A549 (cell line): ENCODE measurements at regions not wholly inside any gene's neighbourhood (a gene's known extent, or its start where the extent isn't known, plus 50 kb on each side); places are given as distances from the start of the nearest gene placed in this dataset.

Experiments used
- ATAC-seq, 2 experiments: fragments of 200-7000 bp in 1 of 2; fragments of >200 bp in 1 of 2; cut with Nextera tagmentation in 1 of 2; cut with Tn5 transposase in 1 of 2; 3 replicates each; pipeline versions ENCODE4 v1.8.0 to v1.9.1; 2018 to 2020; ENCODE audit warnings: mild to moderate bottlenecking in 1 of 2, moderate library complexity in 1 of 2
- CTCF ChIA-PET: fragments of 300-600 bp; sonication (Branson Sonifier 250); formaldehyde crosslinking; extraction: SDS; loops from one replicate; lab custom pipeline; 2021; ENCODE audit warnings: antibody characterized with exemption, inconsistent platforms; lab: Yijun Ruan, JAX
- POLR2A ChIA-PET: fragments of 350-600 bp; formaldehyde crosslinking; extraction: SDS; loops from one replicate; lab custom pipeline; 2021; ENCODE audit warnings: antibody characterized with exemption, inconsistent platforms; lab: Yijun Ruan, JAX
- DNase-seq, 2 experiments: peaks; one replicate each; pipeline versions ENCODE4 v3.0.0 to v3.0.0-alpha.2; 2011 to 2016; ENCODE audit warnings: low read depth in 1 of 2, low spot score in 1 of 2
- FAIRE-seq: peaks from 2 replicates; lab custom pipeline; 2011; peaks lifted over from hg19 to GRCh38; lab: Jason Lieb, UNC
- H3K27ac ChIP-seq, 2 experiments: fragments of >200 bp; sonication (Bioruptor Twin); formaldehyde crosslinking; 3 replicates each; pipeline ENCODE4 v1.5.1; 2016 to 2017
- H3K4me1 ChIP-seq: fragments of >200 bp; sonication (Bioruptor Twin); formaldehyde crosslinking; 3 replicates; pipeline ENCODE4 v1.6.1; 2016
- H3K4me2 ChIP-seq: fragments of >200 bp; sonication (Bioruptor Twin); formaldehyde crosslinking; 3 replicates; pipeline ENCODE4 v1.6.1; 2016
- H3K4me3 ChIP-seq: fragments of >200 bp; sonication (Bioruptor Twin); formaldehyde crosslinking; 3 replicates; pipeline ENCODE4 v1.5.1; 2016
- H3K9me3 ChIP-seq: fragments of >200 bp; sonication (Bioruptor Twin); formaldehyde crosslinking; 3 replicates; pipeline ENCODE4 v1.6.1; 2016
- BHLHE40 ChIP-seq: IDR thresholded peaks from 2 replicates; pipeline ENCODE4 v1.6.1; 2012; ENCODE audit warnings: low read depth, low read length, inconsistent platforms
- CBX8 ChIP-seq: fragments of 200-600 bp; sonication (generic); IDR thresholded peaks from 2 replicates; pipeline ENCODE4 v1.6.1; 2016
- CHD2 ChIP-seq: fragments of 150-350 bp; IDR thresholded peaks from 2 replicates; pipeline ENCODE4 v1.6.1; 2014; ENCODE audit warnings: low read length; ENCODE audit not compliant: partially characterized antibody
- CHD4 ChIP-seq: fragments of 200-600 bp; sonication (generic); IDR thresholded peaks from 2 replicates; pipeline ENCODE4 v1.6.1; 2016; ENCODE audit warnings: antibody characterized with exemption, mild to moderate bottlenecking, borderline replicate concordance
- EHF ChIP-seq: fragments of 250-450 bp; sonication (Bioruptor Pico); IDR thresholded peaks from 2 replicates; pipeline ENCODE4 v1.5.0; 2020; ENCODE audit warnings: mild to moderate bottlenecking
- FOSB ChIP-seq: fragments of 250-450 bp; sonication (Bioruptor Pico); IDR thresholded peaks from 2 replicates; pipeline ENCODE4 v1.5.0; 2020; ENCODE audit warnings: mild to moderate bottlenecking, moderate library complexity
- FOSL2 ChIP-seq, 2 experiments: fragments of 450-650 bp in 1 of 2; fragments of >200 bp in 1 of 2; sonication (Bioruptor Twin) in 1 of 2; formaldehyde crosslinking; IDR thresholded peaks; 2 replicates each; pipeline versions ENCODE4 v1.5.0 to v1.6.1; 2016 to 2020; ENCODE audit warnings: mild to moderate bottlenecking in 1 of 2, moderate library complexity in 1 of 2
- FOXS1 ChIP-seq: fragments of 250-450 bp; sonication (Bioruptor Pico); IDR thresholded peaks from 2 replicates; pipeline ENCODE4 v1.5.0; 2020; ENCODE audit warnings: mild to moderate bottlenecking, moderate library complexity
- HES2 ChIP-seq: fragments of >200 bp; sonication (Bioruptor Twin); formaldehyde crosslinking; IDR thresholded peaks from 2 replicates; pipeline ENCODE4 v1.6.1; 2016
- HOXA7 ChIP-seq: fragments of 250-450 bp; sonication (Bioruptor Pico); IDR thresholded peaks from 2 replicates; pipeline ENCODE4 v1.5.0; 2020; ENCODE audit warnings: mild to moderate bottlenecking, moderate library complexity
- HOXB5 ChIP-seq: fragments of 250-450 bp; sonication (Bioruptor Pico); IDR thresholded peaks from 2 replicates; pipeline ENCODE4 v1.5.0; 2020; ENCODE audit warnings: mild to moderate bottlenecking, moderate library complexity
- JUN ChIP-seq, 2 experiments: fragments of >200 bp; sonication (Bioruptor Twin); formaldehyde crosslinking; IDR thresholded peaks; 2 replicates in 1 of 2; 3 replicates in 1 of 2; pipeline ENCODE4 v1.6.1; 2016 to 2017
- JUNB ChIP-seq: fragments of >200 bp; sonication (Bioruptor Twin); formaldehyde crosslinking; IDR thresholded peaks from 2 replicates; pipeline ENCODE4 v1.6.1; 2016
- KDM1A ChIP-seq: fragments of 200-600 bp; sonication (generic); IDR thresholded peaks from 2 replicates; pipeline ENCODE4 v1.6.1; 2016; ENCODE audit warnings: low read depth, mild to moderate bottlenecking
- MAFK ChIP-seq: fragments of 450-650 bp; IDR thresholded peaks from 2 replicates; pipeline ENCODE4 v1.6.1; 2014; ENCODE audit not compliant: partially characterized antibody
- MAX ChIP-seq: IDR thresholded peaks from 2 replicates; pipeline ENCODE4 v1.6.1; 2012
- MAZ ChIP-seq: fragments of 150-350 bp; IDR thresholded peaks from 2 replicates; pipeline ENCODE4 v1.6.1; 2014; ENCODE audit warnings: antibody characterized with exemption, low read depth, low read length, borderline replicate concordance
- NFE2L2 ChIP-seq: fragments of 150-350 bp; conservative IDR thresholded peaks from 2 replicates; pipeline ENCODE4 v1.6.1; 2014; ENCODE audit warnings: low read length
- NR3C1 ChIP-seq: fragments of >200 bp; sonication (Bioruptor Twin); formaldehyde crosslinking; IDR thresholded peaks from 3 replicates; pipeline ENCODE4 v1.6.1; 2017
- PBX3 ChIP-seq: IDR thresholded peaks from 2 replicates; pipeline ENCODE4 v1.6.1; 2012
- POLR2A ChIP-seq: IDR thresholded peaks from 2 replicates; pipeline ENCODE4 v1.6.1; 2012; ENCODE audit warnings: mild to moderate bottlenecking, low read length
- POLR2AphosphoS2 ChIP-seq: conservative IDR thresholded peaks from 2 replicates; pipeline ENCODE4 v1.6.1; 2012; ENCODE audit warnings: low read length, improper control_type of control experiment, inconsistent platforms
- RAD21 ChIP-seq, 2 experiments: fragments of >200 bp in 1 of 2; sonication (Bioruptor Twin) in 1 of 2; formaldehyde crosslinking in 1 of 2; IDR thresholded peaks in 1 of 2; conservative IDR thresholded peaks in 1 of 2; 2 replicates in 1 of 2; 3 replicates in 1 of 2; pipeline ENCODE4 v1.6.1; 2012 to 2018; ENCODE audit warnings: inconsistent platforms in 1 of 2
- RFX5 ChIP-seq: fragments of 450-650 bp; IDR thresholded peaks from 2 replicates; pipeline ENCODE4 v1.7.1; 2014; ENCODE audit warnings: antibody characterized with exemption, mild to moderate bottlenecking, moderate library complexity
- TFCP2L1 ChIP-seq: fragments of 250-450 bp; sonication (Bioruptor Pico); IDR thresholded peaks from 2 replicates; pipeline ENCODE4 v1.5.0; 2021; ENCODE audit warnings: mild to moderate bottlenecking
- ZC3H11A ChIP-seq: fragments of 450-650 bp; IDR thresholded peaks from 2 replicates; pipeline ENCODE4 v1.6.1; 2014; ENCODE audit warnings: antibody characterized with exemption, mild to moderate bottlenecking
- ZFP36 ChIP-seq: fragments of 450-650 bp; IDR thresholded peaks from 2 replicates; pipeline ENCODE4 v1.6.1; 2014; ENCODE audit warnings: borderline replicate concordance; ENCODE audit not compliant: partially characterized antibody
- WGBS: methylation state at CpG from one replicate; pipeline ENCODE4 v1.1.6; 2017; ENCODE audit errors: missing lambda C conversion rate; 5-methylcytosine and 5-hydroxymethylcytosine counted together

GRCh38 chr6:14671937-14672336 is 554.4 kb downstream of the CD83 start (continued):
- TF ChIP-seq TFCP2L1 (CRISPR knock-in tag): no peak
- no peak for TF ChIP-seq HES2
- no peak for TF ChIP-seq ZFP36

DNA sequence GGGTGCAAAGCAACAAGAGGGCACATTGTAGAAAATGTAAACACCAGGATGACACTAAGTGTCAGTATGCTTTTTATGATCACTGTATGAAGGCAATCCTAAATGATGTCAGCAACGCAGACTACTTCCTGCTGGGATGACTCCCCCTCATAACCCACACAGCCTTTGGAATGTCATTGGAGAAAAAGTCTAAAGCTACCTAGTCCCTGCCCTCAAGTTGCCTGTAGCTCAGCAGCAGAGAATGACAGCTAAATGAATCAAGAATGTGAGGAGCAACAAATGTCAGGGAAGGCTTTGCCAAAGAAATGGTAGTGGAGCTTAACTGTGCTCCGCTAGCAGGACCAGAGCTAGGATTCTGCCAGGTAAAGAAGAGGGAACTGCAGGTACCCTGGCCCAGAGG is 555.6 kb downstream of the CD83 start:
- ATAC-seq: no peak
- WGBS: 69% methylated on average over 2 of the region's 2 CpGs
- FAIRE-seq: no peak

GRCh38 chr6:14674458-14674857 is 556.9 kb downstream of the CD83 start:
- ATAC-seq (no peak), FAIRE-seq (no peak), DNase-seq (no peak)
- Histone ChIP-seq H3K4me2 (no peak overlapping the region), H3K9me3 (no peaks in the 10 kb centered on the region), H3K4me3 (no peak overlapping the region), H3K4me1 (peaks cover 7% of the 10 kb centered on the region; the same call in 1 of the 3 replicates), H3K27ac (no peak overlapping the region)
- 83% methylated on average over 4 of the region's 4 CpGs for WGBS
- POLR2A ChIA-PET: no interaction called here
- TF ChIP-seq JUNB: no peak
- no peak for TF ChIP-seq POLR2A
- TF ChIP-seq FOXS1 (CRISPR knock-in tag): no peak
- TF ChIP-seq HOXB5 (CRISPR knock-in tag): no peak
- no peak for TF ChIP-seq KDM1A
- TF ChIP-seq MAZ: no peak
- TF ChIP-seq CBX8: no peak
- no peak for TF ChIP-seq HOXA7 (CRISPR knock-in tag)
- TF ChIP-seq TFCP2L1 (CRISPR knock-in tag): no peak
- TF ChIP-seq CHD2: no peak
- CTCF ChIA-PET: no interaction called here

More for the DNA sequence above, 555.6 kb downstream of the CD83 start:
- Histone ChIP-seq H3K27ac (no peak overlapping the region), H3K4me2 (no peak overlapping the region), H3K4me3 (no peak overlapping the region), H3K4me1 (peaks cover 7% of the 10 kb centered on the region; the same call in 1 of the 3 replicates), H3K9me3 (no peaks in the 10 kb centered on the region)
- TF ChIP-seq NFE2L2: no peak
- no peak for DNase-seq
- POLR2A ChIA-PET: no interaction called here
- CTCF ChIA-PET: no interaction called here

DNA sequence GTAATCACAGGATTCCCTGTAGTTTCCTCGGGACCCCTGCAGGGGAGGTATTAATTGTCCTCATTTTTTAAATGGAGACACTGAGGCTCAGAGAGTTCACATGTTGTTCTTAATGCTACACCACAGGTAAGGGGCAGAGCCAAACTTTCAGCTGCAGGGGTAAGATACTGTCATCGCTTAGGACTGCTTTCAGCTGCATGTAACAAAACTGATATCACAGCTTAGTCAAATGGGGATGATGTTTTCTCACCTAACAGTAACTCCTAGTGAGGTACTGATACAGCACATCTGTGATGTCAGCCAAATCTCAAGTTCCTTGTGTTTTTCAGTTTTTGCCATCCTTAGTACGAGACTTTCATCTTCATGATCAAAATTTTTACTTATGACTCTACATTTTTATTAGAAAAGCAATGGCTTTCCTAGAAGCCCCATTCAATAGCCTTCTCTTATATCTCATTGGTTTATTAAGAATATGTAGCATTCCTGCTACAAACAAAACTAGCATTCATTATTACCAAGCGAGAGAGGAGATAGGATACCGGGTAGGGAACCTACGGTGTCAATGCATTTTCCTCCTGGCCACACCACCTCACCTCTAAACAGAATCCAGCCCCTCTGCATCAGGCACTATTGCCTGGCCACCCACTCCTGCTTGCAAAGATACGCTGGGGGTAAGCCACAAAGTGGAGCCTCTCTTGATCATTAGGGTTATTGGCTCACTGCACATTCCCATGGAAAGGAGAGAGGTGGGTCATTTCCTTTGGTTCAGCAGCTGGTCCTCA is 557.5 kb downstream of the CD83 start:
- WGBS: 93% methylated on average over 7 of the region's 7 CpGs
- no peak for ATAC-seq
- no peak for FAIRE-seq
- no peak for DNase-seq
- Histone ChIP-seq H3K4me2 (no peak overlapping the region), H3K9me3 (no peaks in the 10 kb centered on the region), H3K4me1 (peaks cover 7% of the 10 kb centered on the region; the same call in 1 of the 3 replicates), H3K27ac (no peak overlapping the region), H3K4me3 (no peak overlapping the region)
- TF ChIP-seq PBX3: no peak
- no peak for TF ChIP-seq HOXA7 (CRISPR knock-in tag)
- TF ChIP-seq RAD21 (conservative IDR thresholded peaks at IDR 0.05 in 1 of 2, IDR thresholded peaks at IDR 0.05 in 1 of 2): no peak
- no peak for TF ChIP-seq CHD4
- no peak for TF ChIP-seq MAZ
- TF ChIP-seq EHF: no peak
- TF ChIP-seq POLR2A: no peak
- no peak for TF ChIP-seq ZC3H11A
- no peak for TF ChIP-seq RFX5
- TF ChIP-seq MAFK: no peak
- no peak for TF ChIP-seq POLR2AphosphoS2
- TF ChIP-seq JUN (IDR thresholded peaks at IDR 0.05): no peak
- TF ChIP-seq NFE2L2: no peak
- TF ChIP-seq NR3C1: no peak
- no peak for TF ChIP-seq BHLHE40
- TF ChIP-seq FOSB (CRISPR knock-in tag): no peak
- no peak for TF ChIP-seq FOSL2 (IDR thresholded peaks at IDR 0.05)
- TF ChIP-seq FOSL2 (CRISPR knock-in tag; IDR thresholded peaks at IDR 0.05): no peak
- TF ChIP-seq MAX: no peak
- POLR2A ChIA-PET: no interaction called here
- CTCF ChIA-PET: no interaction called here
